ENCODE measurements at regions not wholly inside any gene's neighbourhood (a gene's known extent, or its start where the extent isn't known, plus 50 kb on each side); places are given as distances from the start of the nearest gene placed in this dataset.

GRCh38 chr7:81195033-81195432, 276.2 kb upstream of the SEMA3C start:
- Histone ChIP-seq H3K36me3 (ENCODE audit: control insufficient read depth in 1 of 2, insufficient read depth in 2 of 2, low read length in 2 of 2) (no peaks in the 10 kb centered on the region), H2AFZ (ENCODE audit: insufficient read depth, low read length, poor library complexity) (no peak overlapping the region), H3K4me1 (ENCODE audit: control insufficient read depth in 1 of 2, insufficient read depth in 2 of 2, low read length in 2 of 2) (no peaks in the 10 kb centered on the region), H2AK5ac (ENCODE audit: low read length) (no peak overlapping the region), H3K14ac (ENCODE audit: low read length) (no peak overlapping the region), H2BK5ac (ENCODE audit: low read depth, low read length, poor library complexity) (peak overlapping the region; percentile 31), H2BK120ac (ENCODE audit: insufficient read depth, low read length, poor library complexity) (no peak overlapping the region), H3K4me3 (ENCODE audit: low read depth, low read length) (no peak overlapping the region), H4K91ac (ENCODE audit: low read depth, low read length) (no peak overlapping the region), H3K4me2 (ENCODE audit: low read length) (no peak overlapping the region), H4K12ac (ENCODE audit: low read depth, low read length) (no peak overlapping the region), H2BK12ac (ENCODE audit: low read length) (no peak overlapping the region), H3K23ac (ENCODE audit: low read length) (no peak overlapping the region), H3K4ac (ENCODE audit: low read depth, low read length) (no peak overlapping the region), H3K27me3 (ENCODE audit: insufficient read depth, low read length) (no peaks in the 10 kb centered on the region), H3K9me3 (ENCODE audit: insufficient read depth, low read depth, low read length) (no peaks in the 10 kb centered on the region), H4K8ac (ENCODE audit: low read depth, low read length) (peak overlapping the region; percentile 54), H3K9ac (ENCODE audit: low read length) (no peak overlapping the region), H3K27ac (ENCODE audit: low read depth, low read length) (no peak overlapping the region), H3K79me2 (ENCODE audit: control insufficient read depth, insufficient read depth, low read length, poor library complexity) (no peaks in the 10 kb centered on the region), H3K79me1 (ENCODE audit: low read length) (no peaks in the 10 kb centered on the region), H3K18ac (ENCODE audit: low read length) (no peak overlapping the region)
- no peak for DNase-seq
- no CpG with 5 or more reads among the region's 1 CpG for WGBS (ENCODE audit: extremely low coverage, insufficient coverage, insufficient read length)

- H3K79me1 ChIP-seq (ENCODE audit: low read length) = no peaks in the 10 kb centered on the region
- H3K27me3 ChIP-seq (ENCODE audit: insufficient read depth, low read length) = no peaks in the 10 kb centered on the region
- H3K9ac ChIP-seq (ENCODE audit: low read length) = no peak overlapping the region
- H2AK5ac ChIP-seq (ENCODE audit: low read length) = no peak overlapping the region
- no peaks in the 10 kb centered on the region for H3K36me3 ChIP-seq (ENCODE audit: control insufficient read depth in 1 of 2, insufficient read depth in 2 of 2, low read length in 2 of 2)
- no CpG with 5 or more reads among the region's 3 CpGs for WGBS (ENCODE audit: extremely low coverage, insufficient coverage, insufficient read length)
- no peak overlapping the region for H3K18ac ChIP-seq (ENCODE audit: low read length)
- no peak overlapping the region for H4K91ac ChIP-seq (ENCODE audit: low read depth, low read length)
- H3K14ac ChIP-seq (ENCODE audit: low read length) = no peak overlapping the region
- H3K79me2 ChIP-seq (ENCODE audit: control insufficient read depth, insufficient read depth, low read length, poor library complexity) = no peaks in the 10 kb centered on the region
- H3K23ac ChIP-seq (ENCODE audit: low read length) = no peak overlapping the region
- H4K12ac ChIP-seq (ENCODE audit: low read depth, low read length) = no peak overlapping the region
- no peaks in the 10 kb centered on the region for H3K4me1 ChIP-seq (ENCODE audit: control insufficient read depth in 1 of 2, insufficient read depth in 2 of 2, low read length in 2 of 2)
- peak; percentile 21 to 33 for DNase-seq
- no peak overlapping the region for H2BK5ac ChIP-seq (ENCODE audit: low read depth, low read length, poor library complexity)
- H3K4ac ChIP-seq (ENCODE audit: low read depth, low read length) = no peak overlapping the region
- H3K9me3 ChIP-seq (ENCODE audit: insufficient read depth, low read depth, low read length) = no peaks in the 10 kb centered on the region
- H2BK120ac ChIP-seq (ENCODE audit: insufficient read depth, low read length, poor library complexity) = no peak overlapping the region
- no peak overlapping the region for H3K27ac ChIP-seq (ENCODE audit: low read depth, low read length)
- no peak overlapping the region for H3K4me3 ChIP-seq (ENCODE audit: low read depth, low read length)
- no peak overlapping the region for H4K8ac ChIP-seq (ENCODE audit: low read depth, low read length)
- no peak overlapping the region for H2BK12ac ChIP-seq (ENCODE audit: low read length)
- no peak overlapping the region for H2AFZ ChIP-seq (ENCODE audit: insufficient read depth, low read length, poor library complexity)
- H3K4me2 ChIP-seq (ENCODE audit: low read length) = no peak overlapping the region
These were observed 272.3 kb upstream of the SEMA3C start for GRCh38 chr7:81190997-81191768.

- H2BK12ac ChIP-seq (ENCODE audit: low read length) = no peak overlapping the region
- no peak overlapping the region for H4K91ac ChIP-seq (ENCODE audit: low read depth, low read length)
- no peaks in the 10 kb centered on the region for H3K4me1 ChIP-seq (ENCODE audit: control insufficient read depth in 1 of 2, insufficient read depth in 2 of 2, low read length in 2 of 2)
- no peak overlapping the region for H2AK5ac ChIP-seq (ENCODE audit: low read length)
- no peak overlapping the region for H4K12ac ChIP-seq (ENCODE audit: low read depth, low read length)
- no peak for DNase-seq
- H2BK120ac ChIP-seq (ENCODE audit: insufficient read depth, low read length, poor library complexity) = no peak overlapping the region
- H3K27me3 ChIP-seq (ENCODE audit: insufficient read depth, low read length) = no peaks in the 10 kb centered on the region
- H4K8ac ChIP-seq (ENCODE audit: low read depth, low read length) = no peak overlapping the region
- no peak overlapping the region for H3K14ac ChIP-seq (ENCODE audit: low read length)
- no peaks in the 10 kb centered on the region for H3K79me1 ChIP-seq (ENCODE audit: low read length)
- H3K9ac ChIP-seq (ENCODE audit: low read length) = no peak overlapping the region
- whole genome bisulfite sequencing (ENCODE audit: extremely low coverage, insufficient coverage, insufficient read length) = no CpG with 5 or more reads among the region's 1 CpG
- H3K4ac ChIP-seq (ENCODE audit: low read depth, low read length) = no peak overlapping the region
- H3K9me3 ChIP-seq (ENCODE audit: insufficient read depth, low read depth, low read length) = no peaks in the 10 kb centered on the region
- no peak overlapping the region for H2BK5ac ChIP-seq (ENCODE audit: low read depth, low read length, poor library complexity)
- no peaks in the 10 kb centered on the region for H3K79me2 ChIP-seq (ENCODE audit: control insufficient read depth, insufficient read depth, low read length, poor library complexity)
- no peak overlapping the region for H3K27ac ChIP-seq (ENCODE audit: low read depth, low read length)
- no peak overlapping the region for H2AFZ ChIP-seq (ENCODE audit: insufficient read depth, low read length, poor library complexity)
- no peak overlapping the region for H3K18ac ChIP-seq (ENCODE audit: low read length)
- no peak overlapping the region for H3K4me3 ChIP-seq (ENCODE audit: low read depth, low read length)
- H3K36me3 ChIP-seq (ENCODE audit: control insufficient read depth in 1 of 2, insufficient read depth in 2 of 2, low read length in 2 of 2) = no peaks in the 10 kb centered on the region
- H3K4me2 ChIP-seq (ENCODE audit: low read length) = no peak overlapping the region
- H3K23ac ChIP-seq (ENCODE audit: low read length) = no peak overlapping the region
These were observed 268.9 kb upstream of the SEMA3C start for GRCh38 chr7:81187753-81188152.

- no peak overlapping the region for H2AFZ ChIP-seq (ENCODE audit: insufficient read depth, low read length, poor library complexity)
- no peak overlapping the region for H3K23ac ChIP-seq (ENCODE audit: low read length)
- no peak overlapping the region for H4K8ac ChIP-seq (ENCODE audit: low read depth, low read length)
- H3K36me3 ChIP-seq (ENCODE audit: control insufficient read depth in 1 of 2, insufficient read depth in 2 of 2, low read length in 2 of 2) = no peaks in the 10 kb centered on the region
- no peak overlapping the region for H3K4ac ChIP-seq (ENCODE audit: low read depth, low read length)
- no peak overlapping the region for H2BK5ac ChIP-seq (ENCODE audit: low read depth, low read length, poor library complexity)
- H3K4me3 ChIP-seq (ENCODE audit: low read depth, low read length) = no peak overlapping the region
- H3K9ac ChIP-seq (ENCODE audit: low read length) = no peak overlapping the region
- H3K27ac ChIP-seq (ENCODE audit: low read depth, low read length) = no peak overlapping the region
- no CpG with 5 or more reads among the region's 2 CpGs for WGBS (ENCODE audit: extremely low coverage, insufficient coverage, insufficient read length)
- no peaks in the 10 kb centered on the region for H3K4me1 ChIP-seq (ENCODE audit: control insufficient read depth in 1 of 2, insufficient read depth in 2 of 2, low read length in 2 of 2)
- no peak overlapping the region for H3K4me2 ChIP-seq (ENCODE audit: low read length)
- H3K9me3 ChIP-seq (ENCODE audit: insufficient read depth, low read depth, low read length) = no peaks in the 10 kb centered on the region
- DNase-seq = no peak
- no peaks in the 10 kb centered on the region for H3K79me2 ChIP-seq (ENCODE audit: control insufficient read depth, insufficient read depth, low read length, poor library complexity)
- H3K14ac ChIP-seq (ENCODE audit: low read length) = no peak overlapping the region
- no peak overlapping the region for H2BK12ac ChIP-seq (ENCODE audit: low read length)
- no peak overlapping the region for H4K12ac ChIP-seq (ENCODE audit: low read depth, low read length)
- H3K18ac ChIP-seq (ENCODE audit: low read length) = no peak overlapping the region
- no peak overlapping the region for H2BK120ac ChIP-seq (ENCODE audit: insufficient read depth, low read length, poor library complexity)
- no peak overlapping the region for H4K91ac ChIP-seq (ENCODE audit: low read depth, low read length)
- no peaks in the 10 kb centered on the region for H3K27me3 ChIP-seq (ENCODE audit: insufficient read depth, low read length)
- H3K79me1 ChIP-seq (ENCODE audit: low read length) = no peaks in the 10 kb centered on the region
- H2AK5ac ChIP-seq (ENCODE audit: low read length) = no peak overlapping the region
These were observed 267.8 kb upstream of the SEMA3C start for GRCh38 chr7:81186691-81187090.
